RKO (cell line): ENCODE measurements at regions not wholly inside any gene's neighbourhood (a gene's known extent, or its start where the extent isn't known, plus 50 kb on each side); places are given as distances from the start of the nearest gene placed in this dataset.

ENCODE experiments used
- DNase-seq: peaks from one replicate; pipeline ENCODE4 v3.0.0-alpha.2; 2016; ENCODE audit warnings: low spot score

DNA sequence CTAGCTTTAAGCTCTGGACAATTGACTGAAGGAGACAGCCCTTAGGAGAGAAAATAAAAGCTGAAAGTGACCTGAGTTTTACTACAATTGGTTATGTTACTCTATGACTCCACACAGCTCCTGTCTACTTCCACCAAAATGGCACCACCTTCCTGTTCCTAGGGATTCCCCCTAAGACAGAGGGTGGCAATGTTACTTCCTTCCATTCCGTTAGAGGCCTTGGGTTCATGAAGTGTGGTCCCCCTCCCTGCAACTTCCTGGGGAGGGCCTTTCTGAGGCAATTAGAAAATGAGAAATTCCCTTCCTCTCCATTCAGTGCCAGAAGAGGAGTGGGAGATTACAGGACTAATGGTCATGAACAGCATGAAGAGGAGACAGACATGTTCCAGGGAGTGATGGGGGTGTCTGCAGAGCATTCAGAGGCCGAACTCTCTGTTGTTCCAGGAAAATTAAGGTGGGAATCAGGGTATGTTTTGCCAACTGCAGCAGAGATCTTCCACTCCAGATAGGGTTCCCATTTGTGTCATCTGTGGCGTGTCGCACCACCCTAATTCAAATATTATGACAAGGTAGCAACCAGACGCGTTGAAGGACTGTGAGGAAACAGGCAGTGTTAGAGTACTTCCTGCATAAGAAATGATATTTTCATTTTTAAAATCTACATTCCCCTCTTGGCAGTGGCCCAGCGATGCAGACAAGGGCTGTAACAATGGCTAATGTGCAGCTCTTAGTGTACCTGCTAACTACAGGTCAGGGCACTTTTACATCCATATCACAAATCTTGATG is 53.1 kb upstream of the TRIM67 start:
- no peak for DNase-seq

DNA sequence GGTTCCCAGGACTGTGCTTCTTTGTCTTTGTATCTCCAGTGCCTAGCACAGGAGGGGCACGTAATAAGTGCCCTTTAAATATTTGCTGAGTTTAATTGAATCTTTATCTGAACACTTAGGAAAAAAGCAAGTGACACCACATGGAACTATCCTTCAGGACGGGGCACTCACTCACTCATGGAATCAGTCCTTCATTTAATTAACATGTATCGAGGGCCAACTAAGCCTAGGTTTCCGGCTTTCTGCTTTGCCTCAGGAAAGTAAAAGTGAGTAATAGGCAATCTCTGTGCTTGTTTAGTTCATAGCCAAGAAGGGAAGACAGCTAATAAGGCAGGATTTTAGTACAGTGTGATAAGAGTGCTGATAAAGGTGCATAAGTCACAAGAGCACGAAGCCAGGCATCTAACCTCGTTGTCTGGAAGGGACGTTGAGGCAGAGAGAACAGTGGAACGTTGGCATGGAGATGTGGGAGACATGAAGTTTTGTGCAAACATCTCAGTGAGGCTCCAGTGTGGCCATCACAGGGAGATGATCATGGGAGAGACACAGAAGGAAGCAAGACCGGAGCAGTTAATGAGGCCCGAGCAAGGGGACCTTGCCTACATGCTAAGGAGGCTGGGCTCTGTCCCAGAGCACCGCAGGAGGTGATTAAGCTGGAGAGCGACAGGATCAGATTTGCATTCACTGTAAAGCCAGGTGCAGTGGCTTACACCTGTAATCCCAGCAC is 54.1 kb upstream of the TRIM67 start:
- no peak for DNase-seq

DNA sequence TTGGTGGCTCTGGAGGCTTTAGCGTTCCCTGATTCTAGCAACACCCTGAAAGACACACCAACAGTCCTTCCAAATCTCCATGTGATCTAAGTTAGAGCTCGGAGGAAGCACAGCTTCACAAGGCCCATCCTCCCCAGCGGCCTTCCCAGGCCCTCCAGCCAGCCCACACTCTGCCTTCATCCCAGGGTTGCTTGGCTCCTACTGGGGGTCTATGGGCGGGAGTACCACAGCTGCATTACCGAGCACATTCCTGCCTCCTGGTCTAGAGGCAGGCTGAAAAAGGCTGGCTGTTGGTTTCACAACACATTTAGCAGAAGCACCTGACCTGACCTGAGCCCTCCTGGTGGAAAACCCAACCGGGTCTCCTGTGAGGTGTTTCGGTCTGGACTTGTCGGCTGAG is 54.7 kb upstream of the TRIM67 start:
- DNase-seq, result no peak

DNA sequence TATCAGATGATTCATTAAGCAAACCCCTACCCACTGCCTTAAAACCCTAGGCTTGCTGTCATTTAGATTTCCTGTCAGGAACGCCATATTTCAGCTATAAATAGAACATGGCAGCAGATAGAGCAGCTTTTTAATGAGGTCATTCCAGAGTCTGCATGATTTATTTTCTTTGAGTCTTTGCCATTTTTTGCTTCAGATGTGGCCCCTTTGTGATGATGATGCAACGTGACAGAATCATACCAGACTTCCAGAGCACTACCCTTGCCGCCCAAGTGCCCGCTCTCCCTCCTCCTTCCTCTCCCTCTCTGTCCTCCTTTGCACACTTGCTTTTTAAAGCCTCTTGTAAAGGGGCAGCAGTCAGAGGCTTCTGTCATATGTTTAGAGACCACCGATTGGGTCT is 55.5 kb upstream of the TRIM67 start:
- peak; percentile 26 for DNase-seq

DNA sequence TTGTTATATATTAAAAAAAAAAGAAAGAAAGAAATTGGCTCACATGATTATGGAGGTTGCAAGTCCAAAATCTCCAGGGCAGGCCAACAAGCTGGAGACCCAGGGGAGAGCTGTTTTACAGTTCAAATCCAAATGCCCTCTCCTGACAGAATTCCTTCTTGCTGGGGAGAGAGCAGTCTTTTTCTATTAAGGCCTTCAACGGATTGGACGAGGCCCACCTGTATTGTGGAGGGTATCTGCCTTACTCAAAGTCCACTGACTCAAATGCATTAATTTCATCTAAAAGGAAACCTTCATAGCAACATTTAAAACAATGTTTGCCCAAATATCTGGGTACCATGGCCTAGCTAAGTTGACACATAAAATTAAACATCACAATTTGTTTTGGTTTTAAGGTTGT is 56.9 kb upstream of the TRIM67 start:
- no peak for DNase-seq

DNA sequence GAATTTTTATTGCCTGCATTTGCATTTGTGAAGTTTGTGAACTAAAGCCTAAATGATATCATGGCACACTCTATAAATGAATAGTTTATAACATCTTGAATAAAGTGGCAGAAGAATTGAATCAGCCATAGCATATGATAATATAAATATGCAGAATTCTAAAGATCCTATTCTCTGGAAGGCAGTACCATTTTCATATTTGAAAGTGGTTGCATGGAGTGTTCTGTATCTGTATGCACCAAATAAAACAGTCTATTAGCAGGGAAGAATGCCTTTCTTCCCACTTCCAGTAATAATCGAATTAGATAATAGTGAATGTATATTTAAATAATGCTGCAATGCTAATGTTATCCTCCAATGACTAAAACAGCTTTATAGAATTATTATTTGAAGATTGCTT is 57.9 kb upstream of the TRIM67 start:
- no peak for DNase-seq

DNA sequence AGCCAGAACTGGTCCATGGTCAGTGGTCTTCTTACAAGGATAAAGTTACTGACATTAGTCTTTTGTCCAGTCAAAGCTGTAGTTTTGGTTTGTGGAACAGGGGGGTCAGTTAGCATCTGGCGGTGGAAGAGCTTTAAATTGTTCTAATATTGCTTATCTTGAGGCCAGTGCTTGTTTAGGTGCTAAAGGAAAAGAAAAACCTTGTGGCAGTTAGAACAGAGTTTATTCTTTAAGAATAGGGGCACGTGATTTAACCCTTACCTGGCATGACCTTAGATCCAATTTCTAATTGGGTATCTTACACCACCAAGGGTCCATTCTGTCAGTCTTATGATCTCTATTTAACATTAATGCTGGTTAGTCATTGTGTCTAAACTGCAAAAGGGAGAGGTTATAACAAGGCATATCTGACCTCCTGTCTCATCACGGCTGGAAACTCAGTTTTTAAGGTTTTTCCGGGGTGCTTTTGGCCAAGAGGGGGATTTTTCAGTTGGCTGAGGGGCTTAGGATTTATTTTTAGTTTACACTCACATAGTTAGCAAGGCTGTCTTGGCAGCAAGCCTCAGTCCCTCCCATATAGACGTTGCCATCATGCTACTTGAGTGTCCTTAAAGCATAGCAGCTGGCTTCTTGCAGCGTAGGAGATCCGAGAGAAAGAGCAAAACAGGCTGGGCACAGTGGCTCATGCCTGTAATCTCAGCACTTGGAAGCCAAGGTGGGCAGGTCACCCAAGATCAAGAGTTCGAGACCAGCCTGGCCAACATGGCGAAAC is 60.1 kb upstream of the FAM89A start:
- no peak for DNase-seq

DNA sequence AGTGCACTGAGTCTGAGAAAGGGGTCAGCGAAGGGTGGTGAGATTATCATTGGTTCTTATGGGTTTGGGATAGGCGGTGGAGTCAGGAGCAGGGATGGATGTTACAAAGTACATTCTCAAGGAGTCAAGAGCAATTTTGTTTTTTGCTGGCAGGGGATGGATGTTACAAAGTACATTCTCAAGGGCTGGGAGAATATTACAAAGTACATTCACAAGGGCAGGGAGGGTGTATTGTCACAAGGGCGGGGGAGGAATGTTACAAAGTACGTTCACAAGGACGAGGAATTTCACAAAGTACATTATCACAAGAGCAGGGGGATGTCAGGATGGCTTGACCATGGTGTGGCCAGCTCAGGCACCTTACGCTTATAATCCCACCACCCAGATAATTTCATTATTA is 59.3 kb upstream of the FAM89A start:
- no peak for DNase-seq

DNA sequence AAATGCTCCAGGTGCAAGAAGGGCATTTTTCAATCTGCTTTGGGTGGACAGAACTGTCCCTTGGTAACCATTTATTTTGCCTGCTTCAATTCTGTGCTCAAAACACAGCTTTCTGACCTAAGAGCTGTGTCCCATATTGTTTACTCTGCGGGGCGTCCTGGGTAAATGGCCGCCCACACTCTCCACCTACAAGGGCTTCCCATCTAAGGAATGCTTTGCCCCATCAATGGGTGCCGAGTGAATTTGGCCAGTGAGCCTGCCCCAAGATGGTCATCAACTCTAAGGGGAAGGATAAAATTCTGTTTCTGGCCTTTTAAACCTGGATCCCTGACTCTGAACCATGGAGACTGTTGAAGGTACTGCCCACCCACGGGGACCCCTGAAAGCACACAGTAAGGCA is 55.5 kb upstream of the FAM89A start:
- no peak for DNase-seq

DNA sequence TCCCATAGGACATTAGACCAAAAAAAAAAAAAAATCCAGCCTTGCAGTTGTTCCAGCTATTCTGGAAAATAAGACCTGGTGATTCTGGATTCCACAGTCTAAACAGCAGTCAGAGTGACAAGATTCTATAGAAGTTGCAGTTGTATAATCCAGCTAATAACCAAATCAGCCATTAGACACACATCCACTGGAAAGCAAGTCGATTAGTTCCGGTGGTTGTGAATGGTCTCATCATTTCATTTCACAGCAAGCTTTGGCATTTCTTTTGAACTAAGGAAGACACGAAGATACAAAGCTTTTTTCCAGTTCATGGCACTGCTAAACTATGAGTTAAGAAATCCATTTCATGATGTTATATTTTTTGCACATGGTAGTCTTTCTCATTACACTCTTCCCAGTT is 54.4 kb upstream of the FAM89A start:
- DNase-seq, result no peak

DNA sequence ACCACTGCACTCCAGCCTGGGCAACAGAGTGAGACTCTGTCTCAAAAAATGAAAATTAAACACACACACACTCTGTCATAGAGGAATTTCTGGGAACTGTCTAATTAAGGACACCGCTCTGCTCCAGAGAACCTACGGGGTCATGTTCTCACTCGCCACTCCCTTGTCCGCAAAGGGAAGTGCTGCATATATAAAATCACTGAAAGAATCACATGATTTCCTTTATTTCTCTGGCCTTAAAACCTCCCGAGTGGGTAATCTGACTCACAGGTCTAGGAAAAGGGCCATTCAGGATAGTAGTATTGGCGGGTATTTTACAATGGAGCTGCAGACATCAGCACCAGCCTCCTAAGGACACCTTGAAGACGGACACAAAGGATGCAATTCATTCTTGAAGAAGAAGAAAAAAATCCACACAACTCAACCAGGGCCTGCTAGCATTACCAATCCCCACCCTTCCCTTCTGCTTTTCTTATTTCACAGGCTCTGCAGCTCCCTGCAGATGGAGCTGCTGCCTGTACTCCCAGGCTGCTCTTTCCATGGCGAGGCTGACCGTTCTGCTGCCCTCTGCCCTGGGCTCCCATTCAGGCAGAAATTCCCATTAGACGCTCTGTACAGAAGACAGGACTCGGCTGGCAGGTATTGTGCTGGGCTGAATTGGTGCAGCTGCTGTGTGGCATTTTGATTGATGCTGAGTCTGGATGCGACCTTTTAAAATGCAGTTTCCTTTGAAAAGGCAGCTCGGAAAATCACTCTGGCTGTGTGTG is 53.3 kb upstream of the FAM89A start:
- no peak for DNase-seq

DNA sequence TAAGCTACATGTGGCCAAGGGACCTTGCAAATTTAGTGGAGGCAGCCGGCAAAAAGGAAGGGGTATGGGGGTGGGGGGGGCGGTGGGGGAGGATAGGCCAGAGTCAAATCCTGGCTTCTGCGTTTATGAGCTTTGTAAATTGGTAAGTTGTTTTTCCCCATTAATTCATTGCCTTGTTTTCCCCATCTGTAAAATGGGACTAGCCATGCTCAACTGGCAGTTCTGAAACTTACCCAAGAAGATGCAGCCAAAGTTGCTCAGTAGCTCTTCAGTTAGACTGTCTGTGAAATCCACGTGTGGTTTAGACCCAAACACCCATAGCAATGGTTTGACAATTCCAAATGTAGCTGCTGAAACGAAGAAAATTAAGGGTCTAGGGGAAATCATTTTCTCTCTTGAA is 52.3 kb upstream of the FAM89A start:
- DNase-seq, result no peak

DNA sequence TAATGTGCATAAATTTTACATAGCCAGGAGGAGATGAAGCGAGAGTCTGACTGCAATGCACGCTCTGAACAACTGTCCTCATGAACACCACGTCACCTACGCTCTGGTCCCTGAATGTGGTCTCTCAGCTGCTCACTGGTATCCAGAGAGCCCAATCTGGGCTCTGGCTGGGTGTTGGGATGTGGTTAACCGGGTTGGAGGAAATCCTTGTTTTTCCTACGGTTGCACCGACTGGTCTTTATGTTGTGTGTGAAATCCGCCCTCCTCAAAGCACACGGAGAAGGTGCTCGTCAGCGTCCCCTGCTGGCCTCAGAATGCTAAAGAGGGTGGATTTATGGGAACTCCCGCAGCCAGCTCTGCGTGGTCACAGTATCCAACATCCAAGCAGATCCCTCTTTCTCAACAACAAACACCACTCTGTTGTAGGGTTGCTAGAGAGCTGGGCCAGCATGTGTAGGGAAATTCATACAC is 51.8 kb upstream of the FAM89A start:
- DNase-seq, result peak; percentile 16

DNA sequence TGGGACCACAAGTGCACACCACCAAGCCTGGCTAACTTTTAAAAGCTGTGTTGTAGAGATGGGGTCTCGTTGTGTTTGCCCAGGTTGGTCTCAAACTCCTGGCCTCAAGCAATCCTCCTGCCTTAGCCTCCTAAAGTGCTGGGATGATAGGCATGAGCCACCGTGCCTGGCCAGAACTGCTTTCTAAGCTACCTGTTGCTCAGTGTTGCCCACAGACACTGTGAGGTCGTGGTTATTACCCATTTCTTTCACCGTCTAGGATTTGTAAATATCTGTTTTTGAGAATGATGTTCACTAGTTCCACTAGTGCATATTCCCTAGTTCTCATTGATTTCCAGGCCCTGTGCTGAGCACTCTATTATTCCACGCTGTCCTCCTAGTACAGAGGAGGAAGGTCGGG is 51.4 kb upstream of the FAM89A start:
- no peak for DNase-seq
